ENCODE measurements at regions not wholly inside any gene's neighbourhood (a gene's known extent, or its start where the extent isn't known, plus 50 kb on each side); places are given as distances from the start of the nearest gene placed in this dataset.
A peak's percentile ranks its signal among the peaks of the same experiment; 100 is the strongest.
"Not testable (repeated sequence)": the region's sequence is repeated elsewhere in the genome, so short reads cannot be mapped to it uniquely, and the experiment has no call there.

- DNase-seq, result no peak
These were observed 94.4 kb downstream of the SH3GLB1 start for GRCh38 chr1:86798608-86799291.

DNA sequence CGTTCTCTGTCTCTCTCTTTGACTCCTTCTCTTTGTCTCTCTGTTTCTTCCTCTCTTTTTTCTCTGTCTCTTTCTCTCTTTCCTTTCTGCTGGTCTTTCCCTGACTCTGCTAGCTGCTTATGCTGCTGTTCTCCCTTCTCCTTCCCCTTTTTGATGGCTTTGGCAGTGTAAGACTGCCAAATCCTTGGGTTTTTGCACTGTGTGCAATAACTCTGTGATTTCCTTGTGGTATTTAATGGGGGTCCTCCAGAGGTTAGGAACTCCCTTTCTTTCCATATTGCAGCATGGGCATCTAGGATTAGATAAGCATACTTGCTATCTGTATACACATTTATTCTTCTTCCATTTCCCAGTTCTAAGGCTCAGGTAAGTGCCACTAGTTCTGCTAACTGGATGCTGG, 99.3 kb downstream of the SH3GLB1 start:
- DNase-seq, result not testable (repeated sequence)

- DNase-seq, result not testable (repeated sequence)
These were observed 101.6 kb downstream of the SH3GLB1 start for GRCh38 chr1:86805898-86806519.

- peak in 4 of 51 donors; percentile 1 to 10 (median 4) for DNase-seq
These were observed 102.6 kb downstream of the SELENOF start for GRCh38 chr1:86811142-86811924.

- DNase-seq, result no peak
These were observed 101.6 kb downstream of the SELENOF start for GRCh38 chr1:86812286-86812685.

Data from hypothalamus (tissue), 51 donors.